K562 (cell line): ENCODE measurements at regions not wholly inside any gene's neighbourhood (a gene's known extent, or its start where the extent isn't known, plus 50 kb on each side); places are given as distances from the start of the nearest gene placed in this dataset.

Experiments
- CBFA2T2 ChIP-seq: fragments of 450-650 bp; conservative IDR thresholded peaks from 2 replicates; pipeline ENCODE4 v1.6.1; 2017; ENCODE audit warnings: mild to moderate bottlenecking
- ELK3 ChIP-seq: fragments of 450-650 bp; formaldehyde crosslinking; IDR thresholded peaks from 2 replicates; pipeline ENCODE4 v1.4.0; 2020; ENCODE audit warnings: mild to moderate bottlenecking
- GMEB1 ChIP-seq: fragments of 250-450 bp; sonication (Bioruptor Pico); IDR thresholded peaks from 2 replicates; pipeline ENCODE4 v1.4.0; 2020; ENCODE audit warnings: mild to moderate bottlenecking
- HIVEP1 ChIP-seq: fragments of 250-450 bp; sonication (Bioruptor Pico); IDR thresholded peaks from 2 replicates; pipeline ENCODE4 v1.4.0; 2020; ENCODE audit warnings: mild to moderate bottlenecking
- HMBOX1 ChIP-seq: sonication (generic); IDR thresholded peaks from 2 replicates; pipeline ENCODE4 v1.6.1; 2016
- HOMEZ ChIP-seq: fragments of 250-450 bp; sonication (Bioruptor Pico); IDR thresholded peaks from 2 replicates; pipeline ENCODE4 v1.4.0; 2020; ENCODE audit warnings: mild to moderate bottlenecking, moderate library complexity
- IRF9 ChIP-seq: fragments of 450-650 bp; IDR thresholded peaks from 2 replicates; pipeline ENCODE4 v1.6.1; 2016; ENCODE audit warnings: missing biosample characterization, missing genetic modification characterization
- KLF6 ChIP-seq: fragments of 250-450 bp; sonication (Bioruptor Pico); IDR thresholded peaks from 2 replicates; pipeline ENCODE4 v1.4.0; 2020; ENCODE audit warnings: mild to moderate bottlenecking, moderate library complexity, borderline replicate concordance
- L3MBTL2 ChIP-seq: fragments of 450-650 bp; IDR thresholded peaks from 2 replicates; pipeline ENCODE4 v1.6.1; 2016; ENCODE audit warnings: mild to moderate bottlenecking, moderate library complexity
- MECOM ChIP-seq: fragments of 250-450 bp; sonication (Bioruptor Pico); IDR thresholded peaks from 2 replicates; pipeline ENCODE4 v1.8.0; 2022; ENCODE audit warnings: inconsistent platforms
- SMARCE1 ChIP-seq: fragments of 450-650 bp; IDR thresholded peaks from 2 replicates; pipeline ENCODE4 v1.7.1; 2016; ENCODE audit warnings: mild to moderate bottlenecking
- STAT5B ChIP-seq: fragments of 250-450 bp; sonication (Bioruptor Pico); IDR thresholded peaks from 2 replicates; pipeline ENCODE4 v1.8.0; 2021; ENCODE audit warnings: mild to moderate bottlenecking, inconsistent platforms
- ZBTB17 ChIP-seq: fragments of 450-650 bp; formaldehyde crosslinking; IDR thresholded peaks from 2 replicates; pipeline ENCODE4 v1.4.0; 2020; ENCODE audit warnings: mild to moderate bottlenecking
- ZNF23 ChIP-seq: fragments of 250-450 bp; sonication (Bioruptor Pico); IDR thresholded peaks from 2 replicates; pipeline ENCODE4 v1.4.0; 2020; ENCODE audit warnings: mild to moderate bottlenecking
- ZNF311 ChIP-seq: fragments of 250-450 bp; sonication (Bioruptor Pico); IDR thresholded peaks from 2 replicates; pipeline ENCODE4 v1.4.0; 2020; ENCODE audit warnings: mild to moderate bottlenecking, moderate library complexity
- ZNF444 ChIP-seq: fragments of 250-450 bp; sonication (Bioruptor Pico); IDR thresholded peaks from 2 replicates; pipeline ENCODE4 v1.4.0; 2020; ENCODE audit warnings: mild to moderate bottlenecking, moderate library complexity
- ZNF551 ChIP-seq: fragments of 250-450 bp; sonication (Bioruptor Pico); IDR thresholded peaks from 2 replicates; pipeline ENCODE4 v1.5.0; 2021; ENCODE audit warnings: mild to moderate bottlenecking, moderate library complexity
- ZNF57 ChIP-seq: fragments of 450-650 bp; formaldehyde crosslinking; IDR thresholded peaks from 2 replicates; pipeline ENCODE4 v1.4.0; 2020; ENCODE audit warnings: mild to moderate bottlenecking, moderate library complexity
- ZNF583 ChIP-seq: fragments of 250-450 bp; sonication (Bioruptor Pico); IDR thresholded peaks from 2 replicates; pipeline ENCODE4 v1.4.0; 2020
- ZNF592 ChIP-seq: fragments of 450-650 bp; IDR thresholded peaks from 2 replicates; pipeline ENCODE4 v1.6.1; 2017; ENCODE audit warnings: antibody characterized with exemption, mild to moderate bottlenecking

- TF ChIP-seq SMARCE1: peak; percentile 76
- peak; percentile 87 for TF ChIP-seq HMBOX1
- 0 out of 2 replicates have a peak, but pooled peaks have one; percentile 21 for TF ChIP-seq ZNF551
- TF ChIP-seq ZNF23 (CRISPR knock-in tag): peak; percentile 73
- TF ChIP-seq HIVEP1 (CRISPR knock-in tag): peak; percentile 89
- peak; percentile 95 for TF ChIP-seq ZBTB17 (CRISPR knock-in tag)
- peak; percentile 68 for TF ChIP-seq STAT5B (CRISPR knock-in tag)
- peak; percentile 99 for TF ChIP-seq ZNF311 (CRISPR knock-in tag)
- TF ChIP-seq ZNF592: peak; percentile 100
- TF ChIP-seq GMEB1 (CRISPR knock-in tag): peak; percentile 48; the same call in 1 of the 2 replicates
- peak; percentile 97 for TF ChIP-seq KLF6 (CRISPR knock-in tag)
- peak; percentile 85 for TF ChIP-seq ZNF444 (CRISPR knock-in tag)
- peak; percentile 83; the same call in 1 of the 2 replicates for TF ChIP-seq ELK3 (CRISPR knock-in tag)
- TF ChIP-seq IRF9: peak; percentile 92
- peak; percentile 86 for TF ChIP-seq MECOM (CRISPR knock-in tag)
- 0 out of 2 replicates have a peak, but pooled peaks have one; percentile 66 for TF ChIP-seq HOMEZ (CRISPR knock-in tag)
- peak; percentile 48; the same call in 1 of the 2 replicates for TF ChIP-seq ZNF57 (CRISPR knock-in tag)
- peak; percentile 29; the same call in 1 of the 2 replicates for TF ChIP-seq L3MBTL2
- peak; percentile 61 for TF ChIP-seq CBFA2T2
- TF ChIP-seq ZNF583 (CRISPR knock-in tag): peak; percentile 99
Observed at GRCh38 chr11:71712846-71713245, 120.2 kb upstream of the DEFB108B start (continued).
